ENCODE measurements at regions not wholly inside any gene's neighbourhood (a gene's known extent, or its start where the extent isn't known, plus 50 kb on each side); places are given as distances from the start of the nearest gene placed in this dataset.

DNA sequence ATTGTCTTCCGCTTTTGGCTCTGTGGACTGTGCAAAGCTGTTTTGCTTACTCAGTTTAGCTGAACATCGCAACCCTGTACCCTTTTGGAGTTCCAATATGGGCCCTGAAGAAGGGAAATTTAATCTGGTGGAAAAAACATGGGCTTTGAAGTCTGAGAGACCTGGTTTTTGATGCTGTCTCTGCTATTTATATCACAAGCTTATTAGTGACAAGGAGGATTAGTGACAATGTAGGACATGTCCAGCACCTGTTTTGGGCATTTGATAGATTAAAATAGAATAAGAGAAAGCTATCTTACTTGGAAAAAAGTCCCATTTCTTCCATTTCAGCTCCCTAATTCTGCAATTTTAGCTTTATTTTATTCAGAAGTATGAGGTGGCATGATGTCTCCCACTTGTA lies 417.3 kb downstream of the SPRY1 start:
- no peak overlapping the region for H3K4me3 ChIP-seq (ENCODE audit: low read length)

GRCh38 chr4:123816462-123816861 lies 419.9 kb downstream of the SPRY1 start:
- H3K27me3 ChIP-seq (ENCODE audit: control insufficient read depth in 2 of 2, insufficient read depth in 2 of 2, low read length in 2 of 2): no peaks in the 10 kb centered on the region
- H3K27me3 Mint-ChIP-seq: peaks cover 0 to 8% (median 4%) of the 10 kb centered on the region in 5 donors
- intact Hi-C loops (cut with micrococcal nuclease): no loop called here

More for the DNA sequence above, 417.3 kb downstream of the SPRY1 start:
- H3K9me3 ChIP-seq (ENCODE audit: control insufficient read depth in 2 of 3, low read length in 3 of 3): no peaks in the 10 kb centered on the region
- DNase-seq (no peak), ATAC-seq (no peak)
- no peaks in the 10 kb centered on the region for H3K27me3 ChIP-seq (ENCODE audit: control insufficient read depth in 2 of 2, insufficient read depth in 2 of 2, low read length in 2 of 2)
- H3K36me3 ChIP-seq (ENCODE audit: control insufficient read depth in 2 of 3, insufficient read depth in 3 of 3, low read length in 3 of 3): no peaks in the 10 kb centered on the region
- ChIA-PET POLR2A (no interaction called here), CTCF (no interaction called here)
- Mint-ChIP-seq H3K27me3 (peaks cover 0 to 8% (median 4%) of the 10 kb centered on the region in 5 donors), H3K4me3 (no peak overlapping the region), H3K27ac (no peak overlapping the region), H3K4me1 (peaks cover 0 to 3% (median 0%) of the 10 kb centered on the region in 7 donors), H3K9me3 (no peaks in the 10 kb centered on the region), H3K36me3 (no peaks in the 10 kb centered on the region)
- H3K4me1 ChIP-seq (ENCODE audit: control insufficient read depth in 2 of 2, insufficient read depth in 2 of 2, low read length in 2 of 2): no peaks in the 10 kb centered on the region
- H3K27ac ChIP-seq (ENCODE audit: low read depth, low read length): no peak overlapping the region
- intact Hi-C loops (cut with micrococcal nuclease): no loop called here

GRCh38 chr4:123817025-123817688 lies 420.6 kb downstream of the SPRY1 start:
- H3K36me3 Mint-ChIP-seq: no peaks in the 10 kb centered on the region
- intact Hi-C loops (cut with micrococcal nuclease): no loop called here

More at GRCh38 chr4:123816462-123816861, 419.9 kb downstream of the SPRY1 start:
- H3K27ac ChIP-seq (ENCODE audit: low read depth, low read length): no peak overlapping the region
- Mint-ChIP-seq H3K36me3 (no peaks in the 10 kb centered on the region), H3K4me3 (no peak overlapping the region), H3K9me3 (peaks cover 0 to 6% (median 0%) of the 10 kb centered on the region in 11 donors), H3K4me1 (peaks cover 0 to 3% (median 0%) of the 10 kb centered on the region in 7 donors), H3K27ac (no peak overlapping the region)
- ATAC-seq (no peak), DNase-seq (no peak)
- no peaks in the 10 kb centered on the region for H3K36me3 ChIP-seq (ENCODE audit: control insufficient read depth in 2 of 3, insufficient read depth in 3 of 3, low read length in 3 of 3)
- no peak overlapping the region for H3K4me3 ChIP-seq (ENCODE audit: low read length)
- no peaks in the 10 kb centered on the region for H3K9me3 ChIP-seq (ENCODE audit: control insufficient read depth in 2 of 3, low read length in 3 of 3)
- ChIA-PET POLR2A (no interaction called here), CTCF (no interaction called here)
- H3K4me1 ChIP-seq (ENCODE audit: control insufficient read depth in 2 of 2, insufficient read depth in 2 of 2, low read length in 2 of 2): no peaks in the 10 kb centered on the region

DNA sequence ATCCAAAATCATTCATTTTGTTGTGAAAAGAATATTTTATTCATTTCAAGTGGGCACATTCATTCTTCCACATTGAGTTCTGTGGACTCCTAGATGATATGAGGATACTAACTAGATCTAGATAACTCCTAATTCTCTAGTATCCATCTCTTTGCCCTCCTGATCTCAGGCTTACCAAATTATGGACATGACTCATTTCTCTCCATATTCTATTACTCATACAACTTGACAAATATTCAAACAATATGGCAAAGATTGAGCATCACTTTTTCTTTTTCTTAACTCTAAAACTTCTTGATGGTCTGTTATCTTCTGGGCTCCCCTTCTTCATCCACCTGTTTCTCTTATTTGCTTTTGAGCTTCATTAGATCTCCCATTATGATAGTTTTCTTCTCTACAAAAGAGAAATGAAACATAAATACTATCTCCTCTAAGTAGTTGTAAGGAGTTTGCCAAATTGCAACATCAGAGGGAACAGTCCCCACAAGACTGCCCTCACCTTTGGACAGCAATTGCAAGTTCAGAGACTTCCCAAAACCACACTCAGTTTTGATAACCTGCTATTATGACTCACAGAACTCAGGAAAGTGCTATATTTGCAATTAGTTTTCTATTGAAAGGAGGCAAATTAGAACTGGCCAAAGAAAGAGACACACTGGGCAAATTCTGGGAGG lies 422.9 kb downstream of the SPRY1 start:
- H3K36me3 ChIP-seq (ENCODE audit: control insufficient read depth in 2 of 3, insufficient read depth in 3 of 3, low read length in 3 of 3): no peaks in the 10 kb centered on the region
- intact Hi-C loops (cut with micrococcal nuclease): no loop called here
- Mint-ChIP-seq H3K36me3 (no peaks in the 10 kb centered on the region), H3K27ac (no peak overlapping the region), H3K27me3 (peaks cover 0 to 10% (median 3%) of the 10 kb centered on the region in 5 donors), H3K4me3 (no peak overlapping the region), H3K9me3 (peaks cover 0 to 6% (median 0%) of the 10 kb centered on the region in 11 donors), H3K4me1 (no peaks in the 10 kb centered on the region)
- no peaks in the 10 kb centered on the region for H3K27me3 ChIP-seq (ENCODE audit: control insufficient read depth in 2 of 2, insufficient read depth in 2 of 2, low read length in 2 of 2)
- DNase-seq: no peak
- H3K27ac ChIP-seq (ENCODE audit: low read depth, low read length): no peak overlapping the region
- H3K9me3 ChIP-seq (ENCODE audit: control insufficient read depth in 2 of 3, low read length in 3 of 3): no peaks in the 10 kb centered on the region
- no peak overlapping the region for H3K4me3 ChIP-seq (ENCODE audit: low read length)
- no peaks in the 10 kb centered on the region for H3K4me1 ChIP-seq (ENCODE audit: control insufficient read depth in 2 of 2, insufficient read depth in 2 of 2, low read length in 2 of 2)
- CTCF ChIA-PET: no interaction called here
- POLR2A ChIA-PET: no interaction called here
- no peak for ATAC-seq

More at GRCh38 chr4:123817025-123817688, 420.6 kb downstream of the SPRY1 start:
- H3K4me1 ChIP-seq (ENCODE audit: control insufficient read depth in 2 of 2, insufficient read depth in 2 of 2, low read length in 2 of 2): no peaks in the 10 kb centered on the region
- H3K36me3 ChIP-seq (ENCODE audit: control insufficient read depth in 2 of 3, insufficient read depth in 3 of 3, low read length in 3 of 3): no peaks in the 10 kb centered on the region
- no peak overlapping the region for H3K4me3 Mint-ChIP-seq
- peaks cover 0 to 8% (median 3%) of the 10 kb centered on the region in 5 donors for H3K27me3 Mint-ChIP-seq
- ChIA-PET POLR2A (no interaction called here), CTCF (no interaction called here)
- H3K27ac ChIP-seq (ENCODE audit: low read depth, low read length): no peak overlapping the region
- no peaks in the 10 kb centered on the region for H3K9me3 ChIP-seq (ENCODE audit: control insufficient read depth in 2 of 3, low read length in 3 of 3)
- H3K27me3 ChIP-seq (ENCODE audit: control insufficient read depth in 2 of 2, insufficient read depth in 2 of 2, low read length in 2 of 2): no peaks in the 10 kb centered on the region
- H3K27ac Mint-ChIP-seq: no peak overlapping the region
- no peaks in the 10 kb centered on the region for H3K4me1 Mint-ChIP-seq
- H3K9me3 Mint-ChIP-seq: peaks cover 0 to 6% (median 0%) of the 10 kb centered on the region in 11 donors
- no peak overlapping the region for H3K4me3 ChIP-seq (ENCODE audit: low read length)
- DNase-seq (no peak), ATAC-seq (no peak)

- no peak overlapping the region for H3K4me3 Mint-ChIP-seq
- no peaks in the 10 kb centered on the region for H3K36me3 ChIP-seq (ENCODE audit: control insufficient read depth in 2 of 3, insufficient read depth in 3 of 3, low read length in 3 of 3)
- H3K36me3 Mint-ChIP-seq: no peaks in the 10 kb centered on the region
- no peaks in the 10 kb centered on the region for H3K9me3 ChIP-seq (ENCODE audit: control insufficient read depth in 2 of 3, low read length in 3 of 3)
- POLR2A ChIA-PET: no interaction called here
- intact Hi-C loops (cut with micrococcal nuclease): no loop called here
- H3K27ac Mint-ChIP-seq: no peak overlapping the region
- H3K4me1 Mint-ChIP-seq: no peaks in the 10 kb centered on the region
- CTCF ChIA-PET: interaction anchor here (1.3 kb wide), 1 partner anchor 14 kb away, joined by 3 read pairs; no protein-coding TSS in a partner anchor
- H3K27ac ChIP-seq (ENCODE audit: low read depth, low read length): no peak overlapping the region
- DNase-seq: no peak
- H3K27me3 ChIP-seq (ENCODE audit: control insufficient read depth in 2 of 2, insufficient read depth in 2 of 2, low read length in 2 of 2): no peaks in the 10 kb centered on the region
- H3K4me3 ChIP-seq (ENCODE audit: low read length): no peak overlapping the region
- no peak for ATAC-seq
- H3K27me3 Mint-ChIP-seq: peaks cover 0 to 10% (median 5%) of the 10 kb centered on the region in 5 donors
- no peaks in the 10 kb centered on the region for H3K4me1 ChIP-seq (ENCODE audit: control insufficient read depth in 2 of 2, insufficient read depth in 2 of 2, low read length in 2 of 2)
- H3K9me3 Mint-ChIP-seq: peaks cover 0 to 6% (median 0%) of the 10 kb centered on the region in 11 donors
Observed at GRCh38 chr4:123821861-123822260, 425.3 kb downstream of the SPRY1 start.

DNA sequence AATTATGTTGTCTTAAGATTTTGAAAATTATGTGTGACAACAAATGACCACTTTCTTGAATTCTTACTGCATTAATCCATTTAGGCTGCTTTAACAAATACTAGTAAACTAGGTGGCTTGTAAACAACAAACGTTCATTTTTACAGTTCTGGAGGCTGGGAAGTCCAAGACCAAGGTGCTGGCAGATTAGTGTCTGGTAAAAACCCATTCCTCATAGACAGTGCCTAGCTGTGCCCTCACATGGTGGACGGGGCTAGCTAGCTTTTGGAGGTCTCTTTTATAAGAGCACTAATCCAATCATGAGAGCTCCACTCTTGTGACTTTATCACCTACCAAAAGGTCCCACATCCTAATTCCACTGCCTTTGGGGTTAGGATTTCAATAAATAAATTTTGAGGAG lies 425.8 kb downstream of the SPRY1 start:
- H3K36me3 ChIP-seq (ENCODE audit: control insufficient read depth in 2 of 3, insufficient read depth in 3 of 3, low read length in 3 of 3): no peaks in the 10 kb centered on the region
- POLR2A ChIA-PET: no interaction called here
- H3K9me3 ChIP-seq (ENCODE audit: control insufficient read depth in 2 of 3, low read length in 3 of 3): no peaks in the 10 kb centered on the region
- CTCF ChIA-PET: interaction anchor here (1.3 kb wide), 1 partner anchor 13 kb away, joined by 3 read pairs; no protein-coding TSS in a partner anchor
- no peak for ATAC-seq
- H3K27me3 ChIP-seq (ENCODE audit: control insufficient read depth in 2 of 2, insufficient read depth in 2 of 2, low read length in 2 of 2): no peaks in the 10 kb centered on the region
- Mint-ChIP-seq H3K9me3 (peaks cover 0 to 6% (median 0%) of the 10 kb centered on the region in 11 donors), H3K4me3 (no peak overlapping the region), H3K27me3 (peaks cover 0 to 10% (median 5%) of the 10 kb centered on the region in 5 donors), H3K27ac (no peak overlapping the region), H3K4me1 (no peaks in the 10 kb centered on the region), H3K36me3 (no peaks in the 10 kb centered on the region)
- H3K4me1 ChIP-seq (ENCODE audit: control insufficient read depth in 2 of 2, insufficient read depth in 2 of 2, low read length in 2 of 2): no peaks in the 10 kb centered on the region
- H3K27ac ChIP-seq (ENCODE audit: low read depth, low read length): no peak overlapping the region
- no peak overlapping the region for H3K4me3 ChIP-seq (ENCODE audit: low read length)
- no peak for DNase-seq
- intact Hi-C loops (cut with micrococcal nuclease): no loop called here

Data from naive thymus-derived CD4-positive, alpha-beta T cell (primary cell).